Epithelial cell of esophagus (primary cell): ENCODE measurements at regions not wholly inside any gene's neighbourhood (a gene's known extent, or its start where the extent isn't known, plus 50 kb on each side); places are given as distances from the start of the nearest gene placed in this dataset.
A peak's percentile ranks its signal among the peaks of the same experiment; 100 is the strongest.

Experiments used
- DNase-seq: peaks from one replicate; pipeline ENCODE4 v3.0.0; 2010; ENCODE audit warnings: low read depth
- H3K4me3 ChIP-seq: 2 replicates; pipeline ENCODE4 v1.5.1; 2011; ENCODE audit warnings: mild to moderate bottlenecking, low read length, control low read depth
- TF ChIP-seq, protein P1 (sequence below): IDR thresholded peaks from 2 replicates; pipeline ENCODE4 v1.5.1; 2011; ENCODE audit warnings: low read depth, mild to moderate bottlenecking, low read length, control low read depth, inconsistent platforms; ENCODE audit not compliant: insufficient read depth; ENCODE audit errors: missing control alignments

DNA sequence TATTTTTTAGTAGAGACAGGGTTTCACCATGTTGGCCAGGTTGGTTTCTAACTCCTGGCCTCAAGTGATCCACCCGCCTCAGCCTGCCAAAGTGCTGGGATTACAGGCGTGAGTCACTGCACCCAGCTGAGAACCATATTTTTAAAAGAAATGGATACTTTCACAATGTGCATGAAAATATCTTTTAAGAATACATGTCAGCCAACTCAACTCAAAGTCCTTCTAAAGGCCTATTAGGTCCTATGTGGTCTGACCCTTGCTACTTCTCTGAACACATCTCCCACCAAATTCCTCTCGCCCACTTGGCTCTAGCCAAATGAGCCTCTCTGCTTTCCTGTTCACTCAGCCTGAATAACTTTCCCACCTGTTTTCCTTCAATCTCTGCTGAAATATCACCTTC lies 119.6 kb downstream of the MTX2 start:
- TF ChIP-seq, protein P1, sequence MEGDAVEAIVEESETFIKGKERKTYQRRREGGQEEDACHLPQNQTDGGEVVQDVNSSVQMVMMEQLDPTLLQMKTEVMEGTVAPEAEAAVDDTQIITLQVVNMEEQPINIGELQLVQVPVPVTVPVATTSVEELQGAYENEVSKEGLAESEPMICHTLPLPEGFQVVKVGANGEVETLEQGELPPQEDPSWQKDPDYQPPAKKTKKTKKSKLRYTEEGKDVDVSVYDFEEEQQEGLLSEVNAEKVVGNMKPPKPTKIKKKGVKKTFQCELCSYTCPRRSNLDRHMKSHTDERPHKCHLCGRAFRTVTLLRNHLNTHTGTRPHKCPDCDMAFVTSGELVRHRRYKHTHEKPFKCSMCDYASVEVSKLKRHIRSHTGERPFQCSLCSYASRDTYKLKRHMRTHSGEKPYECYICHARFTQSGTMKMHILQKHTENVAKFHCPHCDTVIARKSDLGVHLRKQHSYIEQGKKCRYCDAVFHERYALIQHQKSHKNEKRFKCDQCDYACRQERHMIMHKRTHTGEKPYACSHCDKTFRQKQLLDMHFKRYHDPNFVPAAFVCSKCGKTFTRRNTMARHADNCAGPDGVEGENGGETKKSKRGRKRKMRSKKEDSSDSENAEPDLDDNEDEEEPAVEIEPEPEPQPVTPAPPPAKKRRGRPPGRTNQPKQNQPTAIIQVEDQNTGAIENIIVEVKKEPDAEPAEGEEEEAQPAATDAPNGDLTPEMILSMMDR: no peak
- DNase-seq: no peak
- H3K4me3 ChIP-seq: no peak overlapping the region

GRCh38 chr2:176390276-176391147 lies 121.3 kb downstream of the MTX2 start:
- no peak overlapping the region for H3K4me3 ChIP-seq
- TF ChIP-seq, protein P1: no peak
- no peak for DNase-seq

GRCh38 chr2:176391148-176391419 lies 121.8 kb downstream of the MTX2 start:
- TF ChIP-seq, protein P1: no peak
- DNase-seq: no peak
- H3K4me3 ChIP-seq: no peak overlapping the region

DNA sequence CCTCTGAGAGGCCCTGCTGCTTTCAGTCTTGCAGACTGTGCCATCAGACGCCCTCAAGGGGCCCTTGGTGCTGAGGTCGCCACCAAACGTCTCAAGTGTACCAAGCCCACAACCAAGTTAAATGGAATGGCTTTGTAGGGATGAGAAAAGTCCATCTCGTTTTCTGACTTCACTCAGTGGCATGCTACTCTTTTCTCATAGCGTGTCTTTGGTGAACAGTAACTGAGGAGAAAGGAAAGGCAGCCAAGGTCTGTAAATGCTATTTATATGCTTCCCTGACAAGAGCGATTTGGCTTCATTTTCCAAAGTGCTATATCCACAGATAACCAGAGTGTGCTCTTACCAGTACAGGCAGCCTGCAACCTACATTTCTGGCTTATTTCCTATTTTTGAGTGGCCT lies 123.0 kb downstream of the MTX2 start:
- H3K4me3 ChIP-seq: no peak overlapping the region
- no peak for DNase-seq
- TF ChIP-seq, protein P1: no peak

DNA sequence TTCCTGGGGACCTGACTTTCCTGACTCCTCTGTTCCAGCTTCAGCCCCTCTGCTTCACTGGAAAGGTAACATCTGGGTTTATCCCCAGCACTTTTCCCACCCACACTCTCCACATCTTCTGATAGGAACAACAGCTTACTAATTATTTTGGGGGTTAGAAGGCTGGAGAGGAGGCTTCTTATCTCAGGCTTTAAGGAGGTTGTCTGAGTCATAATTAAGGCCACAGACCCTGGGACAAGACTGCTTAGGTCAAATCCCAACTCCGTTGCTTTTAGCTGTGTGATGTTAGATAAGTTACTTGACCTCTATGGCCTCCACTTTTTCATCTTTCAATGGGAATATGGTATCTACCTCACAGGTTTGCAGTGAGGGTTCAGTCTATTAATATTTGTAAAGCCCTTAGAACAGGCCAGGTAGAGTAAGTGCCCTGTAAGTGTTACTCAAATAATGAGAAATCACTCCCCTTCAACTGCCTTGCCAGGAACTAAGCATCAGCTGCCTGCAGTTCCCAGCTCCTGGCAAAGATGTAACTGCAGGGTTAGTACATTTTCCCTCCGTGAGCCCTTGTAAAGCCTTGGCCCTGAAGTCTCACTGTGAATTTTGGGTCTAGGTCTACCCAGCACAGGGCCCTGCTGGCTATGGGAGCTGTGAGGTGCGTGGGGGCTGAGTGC lies 123.6 kb downstream of the MTX2 start:
- TF ChIP-seq, protein P1: no peak
- DNase-seq: no peak
- H3K4me3 ChIP-seq: no peak overlapping the region

DNA sequence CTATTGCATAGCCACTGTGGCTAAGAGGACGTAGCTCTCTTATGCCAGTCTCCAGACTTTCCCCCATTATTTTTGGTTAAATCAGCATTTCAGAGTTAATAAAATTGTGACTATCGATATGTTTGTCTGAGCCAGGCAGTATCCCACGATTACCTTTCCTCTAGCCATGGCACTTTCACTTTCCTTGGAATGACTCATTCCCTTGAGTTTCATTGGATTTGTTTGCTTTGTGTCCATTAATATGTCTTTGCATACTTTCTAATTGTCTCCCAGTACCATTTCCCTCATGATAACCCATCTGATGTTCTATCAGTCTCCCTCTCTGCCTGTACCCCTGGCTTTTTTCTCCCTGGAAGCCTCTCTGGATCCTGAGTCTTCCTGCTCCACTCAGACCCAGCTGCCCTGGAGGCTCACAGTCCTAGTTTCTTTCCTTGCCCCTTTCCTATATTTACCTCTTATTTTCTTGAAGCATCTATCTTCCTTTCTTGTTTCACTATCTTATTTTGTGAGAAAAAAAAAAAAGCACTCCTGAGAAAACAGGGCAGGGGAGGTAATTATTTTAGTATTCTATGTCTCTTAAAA lies 126.1 kb downstream of the MTX2 start:
- no peak overlapping the region for H3K4me3 ChIP-seq
- peak; percentile 40 for DNase-seq
- TF ChIP-seq, protein P1: no peak
